ENCODE measurements at regions not wholly inside any gene's neighbourhood (a gene's known extent, or its start where the extent isn't known, plus 50 kb on each side); places are given as distances from the start of the nearest gene placed in this dataset.

DNA sequence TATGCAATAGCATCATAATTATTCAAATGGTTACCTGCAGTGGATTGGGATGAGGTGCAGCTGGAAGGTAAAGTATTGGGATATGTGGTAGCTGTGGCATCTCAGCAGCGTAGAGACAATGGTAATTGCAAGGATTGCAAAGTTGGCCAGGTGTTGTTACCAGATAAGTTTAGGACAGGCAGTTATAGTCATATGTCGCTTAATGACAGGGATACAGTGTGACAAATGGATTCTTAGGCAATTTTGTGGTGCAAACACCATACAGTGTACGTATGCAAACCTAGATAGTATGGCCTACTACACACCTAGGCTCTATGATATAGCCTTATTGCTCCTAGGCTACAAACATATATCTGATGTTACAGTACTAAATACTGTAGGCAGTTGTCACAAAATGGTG, 163.5 kb upstream of the LYZL2 start:
- H3K36me3 ChIP-seq (ENCODE audit: control insufficient read depth in 1 of 2, insufficient read depth in 2 of 2, low read length in 1 of 2), result no peaks in the 10 kb centered on the region
- ATAC-seq (ENCODE audit: low FRiP score), result no peak
- 94 to 95% methylated on average over 3 of the region's 3 CpGs for WGBS, 2 donors

DNA sequence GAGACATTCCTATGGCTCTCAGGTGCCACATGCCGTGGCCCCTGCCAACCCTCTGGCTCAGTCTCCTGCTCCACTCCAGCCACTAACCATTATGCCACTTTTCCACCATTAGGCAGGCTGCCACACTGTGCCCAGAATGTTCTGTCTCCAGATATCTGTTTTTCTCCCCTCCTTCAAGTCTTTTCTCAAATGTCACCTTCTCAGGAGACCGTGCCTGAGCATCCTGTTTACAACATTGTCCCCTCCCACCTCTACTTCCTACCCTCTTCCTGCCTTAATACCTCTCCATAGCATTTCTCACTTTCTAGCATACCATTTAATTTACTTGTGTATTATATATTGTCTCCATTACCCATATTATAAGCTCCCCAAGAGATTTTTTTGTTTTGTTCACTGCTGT, 162.5 kb upstream of the LYZL2 start:
- WGBS, 2 donors, result 95 to 98% methylated on average over 2 of the region's 2 CpGs
- intact Hi-C loops (cut with DNase I), result no loop called here

More for the DNA sequence above, 163.5 kb upstream of the LYZL2 start:
- no peak overlapping the region for H3K4me3 ChIP-seq (ENCODE audit: low read length in 2 of 2)
- intact Hi-C loops (cut with DNase I), result no loop called here
- H3K27ac ChIP-seq (ENCODE audit: low read depth in 1 of 2, low read length in 2 of 2), result no peak overlapping the region
- DNase-seq, result no peak
- H3K4me1 ChIP-seq (ENCODE audit: control insufficient read depth in 1 of 2, insufficient read depth in 2 of 2, low read length in 2 of 2), result no peaks in the 10 kb centered on the region
- H3K27me3 ChIP-seq (ENCODE audit: control insufficient read depth in 1 of 2, insufficient read depth in 2 of 2, low read length in 1 of 2), result no peaks in the 10 kb centered on the region
- H3K9me3 ChIP-seq (ENCODE audit: control insufficient read depth, low read length), result no peaks in the 10 kb centered on the region

GRCh38 chr10:30791197-30791611, 161.7 kb upstream of the LYZL2 start:
- H3K4me3 ChIP-seq (ENCODE audit: low read length in 2 of 2), result no peak overlapping the region
- no peaks in the 10 kb centered on the region for H3K36me3 ChIP-seq (ENCODE audit: control insufficient read depth in 1 of 2, insufficient read depth in 2 of 2, low read length in 1 of 2)
- intact Hi-C loops (cut with DNase I), result no loop called here
- ATAC-seq (ENCODE audit: low FRiP score) (no peak), DNase-seq (no peak)
- no peaks in the 10 kb centered on the region for H3K27me3 ChIP-seq (ENCODE audit: control insufficient read depth in 1 of 2, insufficient read depth in 2 of 2, low read length in 1 of 2)
- 77 to 87% methylated on average over 5 of the region's 5 CpGs for WGBS, 2 donors
- no peaks in the 10 kb centered on the region for H3K9me3 ChIP-seq (ENCODE audit: control insufficient read depth, low read length)
- H3K27ac ChIP-seq (ENCODE audit: low read depth in 1 of 2, low read length in 2 of 2), result no peak overlapping the region
- no peaks in the 10 kb centered on the region for H3K4me1 ChIP-seq (ENCODE audit: control insufficient read depth in 1 of 2, insufficient read depth in 2 of 2, low read length in 2 of 2)

More for the DNA sequence above, 162.5 kb upstream of the LYZL2 start:
- no peaks in the 10 kb centered on the region for H3K27me3 ChIP-seq (ENCODE audit: control insufficient read depth in 1 of 2, insufficient read depth in 2 of 2, low read length in 1 of 2)
- no peaks in the 10 kb centered on the region for H3K9me3 ChIP-seq (ENCODE audit: control insufficient read depth, low read length)
- DNase-seq, result no peak
- no peak for ATAC-seq (ENCODE audit: low FRiP score)
- H3K27ac ChIP-seq (ENCODE audit: low read depth in 1 of 2, low read length in 2 of 2), result no peak overlapping the region
- H3K4me1 ChIP-seq (ENCODE audit: control insufficient read depth in 1 of 2, insufficient read depth in 2 of 2, low read length in 2 of 2), result no peaks in the 10 kb centered on the region
- H3K4me3 ChIP-seq (ENCODE audit: low read length in 2 of 2), result no peak overlapping the region
- H3K36me3 ChIP-seq (ENCODE audit: control insufficient read depth in 1 of 2, insufficient read depth in 2 of 2, low read length in 1 of 2), result no peaks in the 10 kb centered on the region

- H3K4me3 ChIP-seq (ENCODE audit: low read length in 2 of 2), result no peak overlapping the region
- H3K36me3 ChIP-seq (ENCODE audit: control insufficient read depth in 1 of 2, insufficient read depth in 2 of 2, low read length in 1 of 2), result no peaks in the 10 kb centered on the region
- 95 to 96% methylated on average over 8 to 10 of the region's 10 CpGs for WGBS, 2 donors
- no peaks in the 10 kb centered on the region for H3K9me3 ChIP-seq (ENCODE audit: control insufficient read depth, low read length)
- H3K27me3 ChIP-seq (ENCODE audit: control insufficient read depth in 1 of 2, insufficient read depth in 2 of 2, low read length in 1 of 2), result no peaks in the 10 kb centered on the region
- H3K4me1 ChIP-seq (ENCODE audit: control insufficient read depth in 1 of 2, insufficient read depth in 2 of 2, low read length in 2 of 2), result no peaks in the 10 kb centered on the region
- ATAC-seq (ENCODE audit: low FRiP score) (no peak), DNase-seq (no peak)
- intact Hi-C loops (cut with DNase I), result loop anchor here (5.0 to 10.0 kb wide), 6 partner anchors 225 to 1015 kb away; partner anchors contain the start of gene ZEB1 (in 1 of the 2)
- no peak overlapping the region for H3K27ac ChIP-seq (ENCODE audit: low read depth in 1 of 2, low read length in 2 of 2)
Measured at GRCh38 chr10:30789806-30790205, 160.3 kb upstream of the LYZL2 start.

DNA sequence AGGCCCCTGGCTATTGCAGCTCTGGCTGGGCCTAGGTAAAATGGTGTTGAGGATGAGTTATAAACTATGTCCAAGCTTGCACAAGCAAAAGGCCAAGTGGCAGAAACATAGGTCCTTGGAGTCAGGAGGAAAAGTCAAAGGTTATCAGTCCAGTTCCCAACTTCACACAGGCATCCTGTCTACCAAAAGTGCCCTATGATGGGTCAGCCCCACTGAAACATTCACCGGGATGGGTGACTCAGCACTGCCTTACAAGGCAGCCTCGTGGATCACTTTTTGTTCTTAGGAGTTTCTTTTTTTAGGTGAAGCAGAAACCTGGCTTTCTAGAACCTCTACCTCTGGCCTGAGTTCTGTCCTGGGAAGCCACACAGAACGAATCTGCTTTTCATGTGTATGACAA, 158.8 kb upstream of the LYZL2 start:
- 22 to 23% methylated on average over 3 of the region's 3 CpGs for WGBS, 2 donors
- intact Hi-C loops (cut with DNase I), result loop anchor here (5.0 to 10.0 kb wide), 6 partner anchors 226 to 1016 kb away; partner anchors contain the start of gene ZEB1 (in 1 of the 2)
- ATAC-seq (ENCODE audit: low FRiP score) (no peak), DNase-seq (no peak)
- Histone ChIP-seq H3K9me3 (ENCODE audit: control insufficient read depth, low read length) (no peaks in the 10 kb centered on the region), H3K4me1 (ENCODE audit: control insufficient read depth in 1 of 2, insufficient read depth in 2 of 2, low read length in 2 of 2) (no peaks in the 10 kb centered on the region), H3K27me3 (ENCODE audit: control insufficient read depth in 1 of 2, insufficient read depth in 2 of 2, low read length in 1 of 2) (no peaks in the 10 kb centered on the region), H3K27ac (ENCODE audit: low read depth in 1 of 2, low read length in 2 of 2) (no peak overlapping the region), H3K4me3 (ENCODE audit: low read length in 2 of 2) (no peak overlapping the region), H3K36me3 (ENCODE audit: control insufficient read depth in 1 of 2, insufficient read depth in 2 of 2, low read length in 1 of 2) (no peaks in the 10 kb centered on the region)

DNA sequence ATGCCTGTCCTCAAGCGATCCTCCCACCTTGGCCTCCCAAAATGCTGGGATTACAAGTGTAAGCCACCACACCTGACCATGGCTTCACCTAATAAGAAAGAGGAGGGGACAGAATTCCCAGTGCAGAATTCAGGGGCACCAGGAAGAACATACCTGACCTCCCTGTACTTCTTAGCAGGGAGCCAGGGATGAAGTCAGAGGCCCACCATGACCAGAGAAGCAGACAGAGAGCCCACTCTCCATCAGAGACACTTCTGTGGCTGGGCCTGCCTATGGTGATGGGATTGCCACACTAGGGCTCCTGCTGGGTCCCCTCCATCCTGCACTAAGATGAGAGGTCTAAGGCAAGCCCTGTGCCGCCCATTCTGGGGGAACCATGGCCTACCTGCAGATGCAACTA, 157.4 kb upstream of the LYZL2 start:
- no peaks in the 10 kb centered on the region for H3K9me3 ChIP-seq (ENCODE audit: control insufficient read depth, low read length)
- H3K4me3 ChIP-seq (ENCODE audit: low read length in 2 of 2), result no peak overlapping the region
- WGBS, 2 donors, result 96 to 97% methylated on average over 2 of the region's 2 CpGs
- no peaks in the 10 kb centered on the region for H3K4me1 ChIP-seq (ENCODE audit: control insufficient read depth in 1 of 2, insufficient read depth in 2 of 2, low read length in 2 of 2)
- no peak for ATAC-seq (ENCODE audit: low FRiP score)
- intact Hi-C loops (cut with DNase I), result loop anchor here (5.0 to 10.0 kb wide), 6 partner anchors 228 to 1018 kb away; partner anchors contain the start of gene ZEB1 (in 1 of the 2)
- H3K27ac ChIP-seq (ENCODE audit: low read depth in 1 of 2, low read length in 2 of 2), result no peak overlapping the region
- no peaks in the 10 kb centered on the region for H3K27me3 ChIP-seq (ENCODE audit: control insufficient read depth in 1 of 2, insufficient read depth in 2 of 2, low read length in 1 of 2)
- no peaks in the 10 kb centered on the region for H3K36me3 ChIP-seq (ENCODE audit: control insufficient read depth in 1 of 2, insufficient read depth in 2 of 2, low read length in 1 of 2)
- no peak for DNase-seq

DNA sequence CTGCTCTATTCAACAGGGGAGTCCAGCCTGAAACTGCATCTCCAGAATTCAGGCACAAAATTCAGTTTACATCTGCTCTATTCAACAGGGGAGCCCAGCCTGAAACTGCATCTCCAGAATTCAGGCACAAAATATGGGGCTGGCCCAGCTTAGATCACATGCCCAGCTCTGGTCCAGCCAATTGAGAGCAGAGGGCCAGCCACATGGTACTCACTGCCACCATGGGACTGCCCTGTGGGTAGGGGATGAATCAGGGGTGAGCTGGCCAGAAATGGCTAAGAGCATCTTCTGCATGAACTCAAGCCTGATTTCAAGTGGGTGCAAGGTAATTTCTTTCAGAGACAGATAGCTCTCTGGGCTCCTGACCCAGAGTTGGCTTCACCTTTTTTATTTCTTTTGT, 156.6 kb upstream of the LYZL2 start:
- ATAC-seq (ENCODE audit: low FRiP score) (no peak), DNase-seq (peak in 1 of 2 donors; percentile 16)
- Histone ChIP-seq H3K27me3 (ENCODE audit: control insufficient read depth in 1 of 2, insufficient read depth in 2 of 2, low read length in 1 of 2) (no peaks in the 10 kb centered on the region), H3K9me3 (ENCODE audit: control insufficient read depth, low read length) (no peaks in the 10 kb centered on the region), H3K36me3 (ENCODE audit: control insufficient read depth in 1 of 2, insufficient read depth in 2 of 2, low read length in 1 of 2) (no peaks in the 10 kb centered on the region), H3K4me3 (ENCODE audit: low read length in 2 of 2) (no peak overlapping the region), H3K4me1 (ENCODE audit: control insufficient read depth in 1 of 2, insufficient read depth in 2 of 2, low read length in 2 of 2) (no peaks in the 10 kb centered on the region), H3K27ac (ENCODE audit: low read depth in 1 of 2, low read length in 2 of 2) (peak overlapping the region; percentile 75 to 97)
- intact Hi-C loops (cut with DNase I), result loop anchor here (5.0 to 10.0 kb wide), 6 partner anchors 229 to 1019 kb away; partner anchors contain the start of gene ZEB1 (in 1 of the 2)

- Histone ChIP-seq H3K36me3 (ENCODE audit: control insufficient read depth in 1 of 2, insufficient read depth in 2 of 2, low read length in 1 of 2) (no peaks in the 10 kb centered on the region), H3K27me3 (ENCODE audit: control insufficient read depth in 1 of 2, insufficient read depth in 2 of 2, low read length in 1 of 2) (no peaks in the 10 kb centered on the region), H3K4me3 (ENCODE audit: low read length in 2 of 2) (peak overlapping the region; percentile 61 to 83), H3K27ac (ENCODE audit: low read depth in 1 of 2, low read length in 2 of 2) (peak overlapping the region; percentile 96 to 97), H3K9me3 (ENCODE audit: control insufficient read depth, low read length) (no peaks in the 10 kb centered on the region), H3K4me1 (ENCODE audit: control insufficient read depth in 1 of 2, insufficient read depth in 2 of 2, low read length in 2 of 2) (no peaks in the 10 kb centered on the region)
- peak; percentile 89 to 93 for DNase-seq
- intact Hi-C loops (cut with DNase I), result loop anchor here (2.0 to 10.0 kb wide), 10 partner anchors 34 to 1020 kb away; partner anchors contain the start of genes ZEB1 (in 2 of the 2) and ZNF438 (in 1 of the 2)
- ATAC-seq (ENCODE audit: low FRiP score), result peak; percentile 79
- 0 to 1% methylated on average over 63 of the region's 63 CpGs for WGBS, 2 donors
Measured at GRCh38 chr10:30784897-30785605, 155.5 kb upstream of the LYZL2 start.

DNA sequence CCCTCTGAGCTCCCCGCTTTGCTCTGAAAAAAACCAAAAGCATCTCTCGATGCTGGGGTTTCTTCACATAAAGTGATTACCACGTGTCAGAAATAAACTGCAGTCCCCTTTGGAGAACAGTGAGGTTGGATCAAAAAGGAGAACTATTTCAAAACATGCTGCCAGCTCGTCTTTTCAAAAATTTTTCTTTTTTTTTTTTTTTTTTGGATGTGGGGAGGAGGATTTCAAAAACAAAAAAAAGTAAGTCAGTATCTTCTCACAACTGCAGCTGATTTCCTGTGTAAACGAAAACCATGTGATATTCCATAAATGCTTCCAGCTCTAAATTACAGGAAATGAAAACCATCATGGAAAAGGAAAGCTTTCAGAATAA, 155.0 kb upstream of the LYZL2 start:
- H3K9me3 ChIP-seq (ENCODE audit: control insufficient read depth, low read length), result no peaks in the 10 kb centered on the region
- intact Hi-C loops (cut with DNase I), result loop anchor here (2.0 to 10.0 kb wide), 9 partner anchors 34 to 1020 kb away; partner anchors contain the start of genes ZEB1 (in 1 of the 2) and ZNF438 (in 1 of the 2)

More for the DNA sequence above, 155.0 kb upstream of the LYZL2 start:
- Histone ChIP-seq H3K27ac (ENCODE audit: low read depth in 1 of 2, low read length in 2 of 2) (peak overlapping the region; percentile 96 to 97), H3K4me3 (ENCODE audit: low read length in 2 of 2) (peak overlapping the region; percentile 61 to 83), H3K27me3 (ENCODE audit: control insufficient read depth in 1 of 2, insufficient read depth in 2 of 2, low read length in 1 of 2) (no peaks in the 10 kb centered on the region), H3K4me1 (ENCODE audit: control insufficient read depth in 1 of 2, insufficient read depth in 2 of 2, low read length in 2 of 2) (no peaks in the 10 kb centered on the region), H3K36me3 (ENCODE audit: control insufficient read depth in 1 of 2, insufficient read depth in 2 of 2, low read length in 1 of 2) (no peaks in the 10 kb centered on the region)
- 0 to 1% methylated on average over 5 of the region's 5 CpGs for WGBS, 2 donors
- ATAC-seq (ENCODE audit: low FRiP score), result peak; percentile 38
- no peak for DNase-seq
